ENCODE measurements at regions not wholly inside any gene's neighbourhood (a gene's known extent, or its start where the extent isn't known, plus 50 kb on each side); places are given as distances from the start of the nearest gene placed in this dataset.

DNA sequence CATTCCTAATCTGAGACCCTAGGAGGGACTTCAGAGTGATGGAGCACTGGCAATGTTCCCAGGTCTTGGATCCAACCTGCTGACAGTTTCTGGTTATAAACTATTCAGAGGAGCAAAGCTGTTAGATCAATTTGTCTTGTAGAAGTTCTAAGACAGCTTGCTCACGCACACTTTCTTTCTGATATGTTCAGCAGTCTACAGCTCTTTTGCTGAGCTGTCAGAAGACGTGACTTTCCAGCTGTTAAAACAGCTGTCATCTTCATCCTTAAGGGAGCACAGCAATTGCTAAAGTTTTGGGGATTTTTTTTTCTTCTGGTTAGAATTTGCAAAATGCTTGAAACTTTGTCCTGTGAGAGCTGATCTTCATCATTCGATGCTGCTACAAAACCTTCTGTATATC is 823.1 kb downstream of the SORCS1 start (continued):
- TF ChIP-seq TBP (IDR thresholded peaks at IDR 0.05; ENCODE audit: low read depth, low read length): no peak

DNA sequence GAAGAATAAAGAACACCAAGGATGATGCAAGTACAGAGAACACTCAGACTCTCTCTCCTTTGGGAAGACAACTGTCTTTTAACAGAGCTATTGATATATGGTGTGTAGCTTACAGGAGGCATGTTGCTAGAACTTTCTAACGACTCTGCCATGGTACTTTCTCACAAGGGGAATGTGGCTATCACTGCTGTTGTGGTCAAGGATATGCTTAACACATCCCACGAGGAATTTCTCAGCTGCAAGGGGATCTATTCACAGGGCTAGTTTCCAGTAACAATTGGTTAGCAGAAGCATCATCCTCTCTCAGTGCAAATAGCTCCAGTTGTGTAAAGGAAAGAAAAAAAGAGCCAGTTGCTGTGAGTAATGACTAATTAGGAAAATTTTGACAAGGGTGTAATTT is 826.0 kb downstream of the SORCS1 start:
- FAIRE-seq: no peak
- CTCF ChIA-PET (ENCODE audit: partially characterized antibody): interaction anchor here (2.1 kb wide), 1 partner anchor 17 kb away, joined by 6 read pairs; no protein-coding TSS in a partner anchor
- TF ChIP-seq POU5F1 (IDR thresholded peaks at IDR 0.05; ENCODE audit: low read depth, low read length) (no peak), JUN (IDR thresholded peaks at IDR 0.05; ENCODE audit: low read depth, low read length) (no peak), POLR2AphosphoS5 (IDR thresholded peaks at IDR 0.05; ENCODE audit: low read depth, low read length) (no peak), KDM5A (IDR thresholded peaks at IDR 0.05; ENCODE audit: low read length) (no peak), RXRA (IDR thresholded peaks at IDR 0.05; ENCODE audit: insufficient read depth, low read depth, low read length) (no peak), SP4 (IDR thresholded peaks at IDR 0.05; ENCODE audit: low read length) (no peak), SUZ12 (IDR thresholded peaks at IDR 0.05; ENCODE audit: low read length) (no peak), RFX5 (IDR thresholded peaks at IDR 0.05; ENCODE audit: borderline replicate concordance, low read depth, low read length) (no peak), BCL11A (IDR thresholded peaks at IDR 0.05; ENCODE audit: low read depth in 2 of 2, low read length in 2 of 2) (no peak), TCF12 (IDR thresholded peaks at IDR 0.05; ENCODE audit: low read depth, low read length) (no peak)
- TF ChIP-seq, protein P1, sequence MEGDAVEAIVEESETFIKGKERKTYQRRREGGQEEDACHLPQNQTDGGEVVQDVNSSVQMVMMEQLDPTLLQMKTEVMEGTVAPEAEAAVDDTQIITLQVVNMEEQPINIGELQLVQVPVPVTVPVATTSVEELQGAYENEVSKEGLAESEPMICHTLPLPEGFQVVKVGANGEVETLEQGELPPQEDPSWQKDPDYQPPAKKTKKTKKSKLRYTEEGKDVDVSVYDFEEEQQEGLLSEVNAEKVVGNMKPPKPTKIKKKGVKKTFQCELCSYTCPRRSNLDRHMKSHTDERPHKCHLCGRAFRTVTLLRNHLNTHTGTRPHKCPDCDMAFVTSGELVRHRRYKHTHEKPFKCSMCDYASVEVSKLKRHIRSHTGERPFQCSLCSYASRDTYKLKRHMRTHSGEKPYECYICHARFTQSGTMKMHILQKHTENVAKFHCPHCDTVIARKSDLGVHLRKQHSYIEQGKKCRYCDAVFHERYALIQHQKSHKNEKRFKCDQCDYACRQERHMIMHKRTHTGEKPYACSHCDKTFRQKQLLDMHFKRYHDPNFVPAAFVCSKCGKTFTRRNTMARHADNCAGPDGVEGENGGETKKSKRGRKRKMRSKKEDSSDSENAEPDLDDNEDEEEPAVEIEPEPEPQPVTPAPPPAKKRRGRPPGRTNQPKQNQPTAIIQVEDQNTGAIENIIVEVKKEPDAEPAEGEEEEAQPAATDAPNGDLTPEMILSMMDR (IDR thresholded peaks at IDR 0.05; ENCODE audit: control extremely low read depth in 1 of 3, insufficient read depth in 1 of 3, low read depth in 1 of 3, low read length in 3 of 3): no peak

More for the DNA sequence above, 826.0 kb downstream of the SORCS1 start:
- Histone ChIP-seq H3K27me3 (replicated peaks in 1 of 4; ENCODE audit: control insufficient read depth in 3 of 4, extremely low read depth in 1 of 4, insufficient read depth in 3 of 4, low read length in 3 of 4) (no peaks in the 10 kb centered on the region), H3K27ac (ENCODE audit: low read depth, low read length) (no peak overlapping the region), H2AK5ac (ENCODE audit: low read depth, low read length) (no peak overlapping the region), H3K14ac (ENCODE audit: insufficient read length) (no peak overlapping the region), H3K56ac (replicated peaks; ENCODE audit: insufficient read length, low read depth, low read length) (no peak overlapping the region), H4K91ac (replicated peaks; ENCODE audit: insufficient read length, low read length) (no peak overlapping the region), H3K18ac (ENCODE audit: extremely low read depth, low read length) (no peak overlapping the region), H2BK12ac (ENCODE audit: low read depth, low read length) (no peak overlapping the region), H3K79me2 (ENCODE audit: control insufficient read depth in 1 of 2, insufficient read depth in 2 of 2, low read length in 2 of 2) (no peaks in the 10 kb centered on the region), H3K9me3 (ENCODE audit: insufficient read depth in 2 of 2, low read depth in 1 of 2, low read length in 1 of 2) (no peaks in the 10 kb centered on the region), H3K23ac (ENCODE audit: insufficient read length) (no peak overlapping the region), H2BK20ac (ENCODE audit: low read length) (no peak overlapping the region), H2BK5ac (ENCODE audit: low read depth, low read length) (no peak overlapping the region), H3K79me1 (ENCODE audit: low read depth, low read length) (no peaks in the 10 kb centered on the region), H3K4me2 (ENCODE audit: insufficient read depth in 1 of 2, low read depth in 2 of 2, low read length in 2 of 2) (no peak overlapping the region), H2BK120ac (replicated peaks; ENCODE audit: low read depth, low read length) (no peak overlapping the region), H3K36me3 (ENCODE audit: control insufficient read depth in 2 of 4, insufficient read depth in 4 of 4, low read length in 3 of 4) (no peaks in the 10 kb centered on the region), H3K4me1 (replicated peaks in 1 of 4; ENCODE audit: control insufficient read depth in 3 of 4, insufficient read depth in 4 of 4, low read length in 3 of 4) (no peaks in the 10 kb centered on the region), H3K9ac (replicated peaks in 1 of 4; ENCODE audit: extremely low read depth in 1 of 4, low read depth in 3 of 4, low read length in 3 of 4) (no peak overlapping the region), H4K8ac (ENCODE audit: extremely low read depth, insufficient read depth, low read length) (no peak overlapping the region), H3K4me3 (ENCODE audit: extremely low read depth in 1 of 4, insufficient read depth in 2 of 4, low read depth in 3 of 4, low read length in 4 of 4) (no peak overlapping the region), H2AFZ (ENCODE audit: low read length) (no peak overlapping the region), H3K4ac (replicated peaks; ENCODE audit: insufficient read length, low read depth, low read length) (no peak overlapping the region), H4K5ac (ENCODE audit: insufficient read length, low read depth, low read length) (no peak overlapping the region), H4K20me1 (replicated peaks in 1 of 2; ENCODE audit: control insufficient read depth in 1 of 2, insufficient read depth in 2 of 2, low read length in 2 of 2) (no peaks in the 10 kb centered on the region), H2BK15ac (ENCODE audit: low read length) (no peak overlapping the region), H3K23me2 (ENCODE audit: low read depth, low read length) (no peaks in the 10 kb centered on the region)
- POLR2A ChIA-PET (ENCODE audit: partially characterized antibody): no interaction called here
- WGBS, 2 experiments (ENCODE audit: extremely low coverage in 1 of 2, insufficient coverage in 1 of 2, insufficient read length in 1 of 2, insufficient replicate concordance in 2 of 2, low coverage in 1 of 2, low lambda C conversion rate in 2 of 2, missing lambda C conversion rate in 1 of 2): 80% methylated on average over 2 of the region's 2 CpGs; no CpG with 5 or more reads in 1 of the 2 experiments
- DNase-seq (ENCODE audit: low read depth in 1 of 2, low spot score in 2 of 2): no peak
